ENCODE measurements at regions not wholly inside any gene's neighbourhood (a gene's known extent, or its start where the extent isn't known, plus 50 kb on each side); places are given as distances from the start of the nearest gene placed in this dataset.

DNA sequence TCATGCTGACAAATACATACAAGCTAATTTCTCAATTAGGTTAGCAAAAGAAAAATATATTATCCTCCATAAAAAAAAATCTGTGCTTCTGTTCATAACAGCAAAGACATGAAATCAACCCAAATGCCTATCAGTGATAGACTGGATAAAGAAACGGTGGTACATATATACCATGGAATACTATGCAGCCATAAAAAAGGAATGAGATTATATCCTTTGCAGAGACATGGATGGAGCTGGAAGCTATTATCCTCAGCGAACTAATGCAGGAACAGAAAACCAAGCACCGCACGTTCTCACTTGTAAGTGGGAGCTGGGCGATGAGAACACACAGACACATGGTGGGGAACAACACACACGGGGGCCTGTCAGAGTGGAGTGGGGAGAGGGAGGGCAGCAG, 84.0 kb upstream of the PALMD start:
- H3K27me3 Mint-ChIP-seq (ENCODE audit: low read depth): no peaks in the 10 kb centered on the region
- no peaks in the 10 kb centered on the region for H3K4me1 Mint-ChIP-seq
- no peak overlapping the region for H3K27ac Mint-ChIP-seq
- H3K4me3 Mint-ChIP-seq: no peak overlapping the region
- no peaks in the 10 kb centered on the region for H3K36me3 Mint-ChIP-seq (ENCODE audit: low read depth)
- peaks cover 9% of the 10 kb centered on the region for H3K9me3 Mint-ChIP-seq
- TF ChIP-seq, protein P1, sequence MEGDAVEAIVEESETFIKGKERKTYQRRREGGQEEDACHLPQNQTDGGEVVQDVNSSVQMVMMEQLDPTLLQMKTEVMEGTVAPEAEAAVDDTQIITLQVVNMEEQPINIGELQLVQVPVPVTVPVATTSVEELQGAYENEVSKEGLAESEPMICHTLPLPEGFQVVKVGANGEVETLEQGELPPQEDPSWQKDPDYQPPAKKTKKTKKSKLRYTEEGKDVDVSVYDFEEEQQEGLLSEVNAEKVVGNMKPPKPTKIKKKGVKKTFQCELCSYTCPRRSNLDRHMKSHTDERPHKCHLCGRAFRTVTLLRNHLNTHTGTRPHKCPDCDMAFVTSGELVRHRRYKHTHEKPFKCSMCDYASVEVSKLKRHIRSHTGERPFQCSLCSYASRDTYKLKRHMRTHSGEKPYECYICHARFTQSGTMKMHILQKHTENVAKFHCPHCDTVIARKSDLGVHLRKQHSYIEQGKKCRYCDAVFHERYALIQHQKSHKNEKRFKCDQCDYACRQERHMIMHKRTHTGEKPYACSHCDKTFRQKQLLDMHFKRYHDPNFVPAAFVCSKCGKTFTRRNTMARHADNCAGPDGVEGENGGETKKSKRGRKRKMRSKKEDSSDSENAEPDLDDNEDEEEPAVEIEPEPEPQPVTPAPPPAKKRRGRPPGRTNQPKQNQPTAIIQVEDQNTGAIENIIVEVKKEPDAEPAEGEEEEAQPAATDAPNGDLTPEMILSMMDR (IDR thresholded peaks at IDR 0.05; ENCODE audit: unreplicated experiment in 3 of 3): no peak

DNA sequence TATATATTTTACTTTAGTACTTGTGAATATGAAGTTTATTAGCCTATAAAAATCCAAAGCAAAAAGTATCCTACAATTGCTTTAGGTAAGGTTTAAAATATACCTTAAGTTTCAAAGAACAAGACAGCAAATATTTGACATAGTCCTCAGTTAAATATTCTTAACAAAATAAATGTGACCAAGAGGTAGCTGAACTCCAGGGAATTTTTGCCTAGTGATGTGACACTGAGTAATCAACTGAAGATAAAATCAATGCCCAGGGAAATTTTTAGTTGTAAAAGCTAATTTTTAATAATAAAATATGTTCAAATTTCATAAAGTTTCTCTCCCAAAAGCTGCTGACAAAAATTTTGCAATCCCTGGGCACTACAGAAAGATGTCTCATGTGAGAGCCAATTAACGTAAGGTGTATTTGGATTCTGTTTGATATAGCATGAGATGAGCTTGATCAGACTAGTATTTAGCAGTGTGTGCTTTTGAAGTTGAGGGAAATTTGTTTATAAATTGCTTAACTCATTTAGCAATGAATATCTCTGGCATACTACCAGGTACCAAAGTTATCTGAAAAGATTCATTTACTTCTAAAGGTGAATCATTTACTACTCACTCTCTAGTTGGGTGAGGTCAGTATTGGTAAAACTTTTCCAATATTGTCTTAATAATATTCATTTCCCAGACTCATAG, 80.2 kb upstream of the PALMD start:
- H3K27ac Mint-ChIP-seq: no peak overlapping the region

DNA sequence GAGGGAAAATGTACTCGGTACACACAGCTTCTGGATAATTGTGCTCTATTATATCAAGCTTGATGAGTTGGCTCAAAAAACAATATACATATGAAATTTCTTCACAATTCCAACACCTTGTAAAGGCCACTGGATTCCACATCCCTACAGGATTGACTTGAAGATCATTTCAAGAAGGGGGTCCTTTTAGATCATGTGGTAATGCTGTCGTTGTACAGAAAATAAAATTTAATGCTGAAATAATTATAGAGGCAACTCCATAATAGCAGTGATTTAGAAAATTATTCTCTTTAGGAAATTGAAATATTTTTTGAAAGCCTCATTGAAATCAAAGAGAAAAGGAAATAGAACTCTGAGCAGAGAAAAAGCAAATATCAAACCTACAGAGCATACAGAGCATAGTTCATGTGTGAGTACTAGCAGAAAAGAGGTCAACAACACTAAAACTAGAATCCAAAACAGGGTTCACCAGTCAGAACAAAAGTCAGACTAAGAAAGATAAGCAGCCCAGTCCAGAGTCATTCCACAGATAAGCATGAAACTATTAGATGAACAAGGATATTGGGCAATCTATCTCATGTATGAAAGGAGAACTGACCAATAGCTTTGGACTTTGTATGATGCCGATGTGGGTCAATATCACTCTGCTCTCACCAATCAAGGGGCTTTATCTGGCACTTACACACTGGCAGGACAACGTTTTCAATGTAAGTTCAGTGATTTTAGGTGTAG, 79.5 kb upstream of the PALMD start:
- peaks cover 6% of the 10 kb centered on the region for H3K9me3 Mint-ChIP-seq
- H3K4me1 Mint-ChIP-seq: no peaks in the 10 kb centered on the region
- TF ChIP-seq, protein P1 (IDR thresholded peaks at IDR 0.05; ENCODE audit: unreplicated experiment in 3 of 3): no peak
- H3K27ac Mint-ChIP-seq: no peak overlapping the region
- no peak overlapping the region for H3K4me3 Mint-ChIP-seq
- H3K27me3 Mint-ChIP-seq (ENCODE audit: low read depth): no peaks in the 10 kb centered on the region
- H3K36me3 Mint-ChIP-seq (ENCODE audit: low read depth): no peaks in the 10 kb centered on the region

More for the DNA sequence above, 80.2 kb upstream of the PALMD start:
- TF ChIP-seq, protein P1 (IDR thresholded peaks at IDR 0.05; ENCODE audit: unreplicated experiment in 3 of 3): no peak
- Mint-ChIP-seq H3K4me3 (no peak overlapping the region), H3K27me3 (ENCODE audit: low read depth) (no peaks in the 10 kb centered on the region), H3K4me1 (no peaks in the 10 kb centered on the region), H3K9me3 (peaks cover 9% of the 10 kb centered on the region), H3K36me3 (ENCODE audit: low read depth) (no peaks in the 10 kb centered on the region)

DNA sequence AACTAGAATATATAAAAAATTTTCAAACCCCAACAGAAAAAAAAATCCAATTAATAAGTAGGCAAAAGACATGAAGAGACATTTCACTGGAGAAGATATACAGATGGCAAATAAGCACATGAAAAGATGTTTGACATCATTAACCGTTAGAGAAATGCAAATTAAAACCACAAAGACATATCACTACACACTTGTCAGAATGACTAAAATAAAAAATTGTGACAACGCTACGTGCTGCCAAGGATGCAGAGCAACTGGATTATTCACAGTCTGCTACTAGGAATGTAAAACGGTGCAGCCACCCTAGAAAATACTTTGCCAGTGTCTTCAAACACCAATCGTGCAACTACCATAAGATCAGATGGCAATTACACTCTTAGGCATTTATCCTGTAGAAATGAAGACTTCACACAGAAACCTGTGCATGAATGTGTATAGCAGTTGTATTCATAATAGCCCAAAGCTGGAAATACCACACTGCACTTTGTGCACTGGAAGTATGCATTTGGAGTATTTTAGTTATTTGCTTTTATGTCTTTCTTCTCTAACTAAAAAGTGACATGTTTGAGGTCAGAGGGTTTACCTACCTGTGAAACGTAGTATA, 75.3 kb upstream of the PALMD start:
- peaks cover 6% of the 10 kb centered on the region for H3K4me1 Mint-ChIP-seq
- no peak overlapping the region for H3K4me3 Mint-ChIP-seq
- H3K36me3 Mint-ChIP-seq (ENCODE audit: low read depth): no peaks in the 10 kb centered on the region
- no peak overlapping the region for H3K27ac Mint-ChIP-seq
- H3K9me3 Mint-ChIP-seq: no peaks in the 10 kb centered on the region
- no peaks in the 10 kb centered on the region for H3K27me3 Mint-ChIP-seq (ENCODE audit: low read depth)
- TF ChIP-seq, protein P1 (IDR thresholded peaks at IDR 0.05; ENCODE audit: unreplicated experiment in 3 of 3): no peak

DNA sequence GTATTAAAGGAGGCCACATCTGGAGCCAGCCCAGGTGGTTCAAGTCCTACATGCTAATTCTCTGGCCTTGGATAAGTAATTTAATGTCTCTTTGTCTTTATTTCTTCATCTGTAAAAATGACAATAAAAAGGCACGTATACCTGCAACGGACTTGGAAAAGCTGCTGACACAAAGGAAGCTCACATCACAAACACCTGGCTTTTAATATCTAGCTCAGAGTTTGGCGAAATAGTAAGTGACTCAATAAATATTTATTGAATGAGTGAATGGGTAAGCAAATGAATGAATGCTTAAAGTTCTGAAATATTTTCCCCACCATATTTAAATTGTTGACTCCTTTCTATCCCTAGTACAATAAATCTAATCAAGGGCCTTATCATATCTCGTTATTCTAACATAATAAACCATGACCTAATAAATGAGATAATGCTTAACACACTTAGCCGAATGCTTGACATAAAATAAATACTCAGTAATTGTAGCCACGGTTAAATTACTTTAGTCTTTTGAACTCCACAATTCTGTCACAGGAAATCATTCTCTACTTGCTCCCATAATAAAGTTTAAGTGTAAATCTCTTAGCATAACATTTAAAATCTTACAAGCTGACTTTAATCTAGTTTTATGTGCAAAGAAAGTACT, 74.7 kb upstream of the PALMD start:
- Mint-ChIP-seq H3K27me3 (ENCODE audit: low read depth) (no peaks in the 10 kb centered on the region), H3K27ac (no peak overlapping the region), H3K4me3 (no peak overlapping the region), H3K36me3 (ENCODE audit: low read depth) (no peaks in the 10 kb centered on the region), H3K4me1 (peaks cover 6% of the 10 kb centered on the region), H3K9me3 (no peaks in the 10 kb centered on the region)
- TF ChIP-seq, protein P1 (IDR thresholded peaks at IDR 0.05; ENCODE audit: unreplicated experiment in 3 of 3): no peak
